ENCODE measurements at regions not wholly inside any gene's neighbourhood (a gene's known extent, or its start where the extent isn't known, plus 50 kb on each side); places are given as distances from the start of the nearest gene placed in this dataset.

- TF ChIP-seq CTCF (IDR thresholded peaks at IDR 0.05), result no peak
- TF ChIP-seq POLR2AphosphoS5 (IDR thresholded peaks at IDR 0.05; ENCODE audit: low read depth, low read length), result no peak
- no peak for TF ChIP-seq REST (IDR thresholded peaks at IDR 0.05; ENCODE audit: insufficient read depth in 1 of 2, low read depth in 2 of 2, low read length in 1 of 2)
- TF ChIP-seq TCF7L2 (IDR thresholded peaks at IDR 0.05; ENCODE audit: low read depth, low read length), result no peak
These were observed 413.3 kb upstream of the TNP1 start for GRCh38 chr2:217273162-217273561.

All from Panc1 (cell line).